DOHH2 (cell line): ENCODE measurements at regions not wholly inside any gene's neighbourhood (a gene's known extent, or its start where the extent isn't known, plus 50 kb on each side); places are given as distances from the start of the nearest gene placed in this dataset.

ENCODE experiments used
- H3F3A ChIP-seq: fragments of 200-600 bp; sonication (generic), shearing (Covaris generic); 2 replicates; pipeline ENCODE4 v1.6.0; 2016; ENCODE audit warnings: antibody characterized with exemption, mild to moderate bottlenecking; ENCODE audit not compliant: control insufficient read depth, insufficient read depth
- H3K27ac ChIP-seq: fragments of 200-600 bp; sonication (generic); 2 replicates; pipeline ENCODE4 v1.5.1; 2014; ENCODE audit warnings: low read depth, mild to moderate bottlenecking, low read length, moderate library complexity
- H3K27me3 ChIP-seq: fragments of 200-600 bp; sonication (generic); 2 replicates; pipeline ENCODE4 v1.6.1; 2014; ENCODE audit warnings: mild to moderate bottlenecking, low read length, mixed read lengths; ENCODE audit not compliant: control insufficient read depth
- H3K36me3 ChIP-seq: fragments of 200-600 bp; sonication (generic); 2 replicates; pipeline ENCODE4 v1.6.1; 2014; ENCODE audit warnings: mild to moderate bottlenecking, low read length, moderate library complexity, mixed read lengths; ENCODE audit not compliant: control insufficient read depth
- H3K4me1 ChIP-seq: fragments of 200-600 bp; sonication (generic); 2 replicates; pipeline ENCODE4 v1.6.1; 2014; ENCODE audit warnings: mild to moderate bottlenecking, low read length, mixed read lengths; ENCODE audit not compliant: control insufficient read depth
- H3K4me2 ChIP-seq: fragments of 200-600 bp; sonication (generic); 2 replicates; pipeline ENCODE4 v1.6.0; 2014; ENCODE audit warnings: mild to moderate bottlenecking, low read length, moderate library complexity
- H3K4me3 ChIP-seq: fragments of 200-600 bp; sonication (generic); 2 replicates; pipeline ENCODE4 v1.5.1; 2014; ENCODE audit warnings: mild to moderate bottlenecking, low read length, mixed read lengths
- H3K79me2 ChIP-seq: fragments of 200-600 bp; sonication (generic); 2 replicates; pipeline ENCODE4 v1.6.1; 2014; ENCODE audit warnings: mild to moderate bottlenecking, low read length, mixed read lengths; ENCODE audit not compliant: control insufficient read depth
- H3K9me2 ChIP-seq: fragments of 200-600 bp; sonication (generic); replicated peaks from 2 replicates; pipeline ENCODE4 v1.6.1; 2014; ENCODE audit warnings: mild to moderate bottlenecking, low read length, mixed read lengths; ENCODE audit not compliant: control insufficient read depth
- H3K9me3 ChIP-seq: fragments of 200-600 bp; sonication (generic); 2 replicates; pipeline ENCODE4 v1.6.1; 2014; ENCODE audit warnings: antibody characterized with exemption, low read length, mixed read lengths; ENCODE audit not compliant: control insufficient read depth, insufficient read depth
- H4K20me1 ChIP-seq: fragments of 200-600 bp; sonication (generic); 2 replicates; pipeline ENCODE4 v1.6.0; 2014; ENCODE audit warnings: low read depth, mild to moderate bottlenecking, antibody characterized with exemption, low read length, moderate library complexity; ENCODE audit not compliant: control insufficient read depth, insufficient read depth
- CTCF ChIP-seq: fragments of 200-600 bp; sonication (generic); IDR thresholded peaks from one replicate; pipeline ENCODE4 v1.5.1; 2014; ENCODE audit warnings: antibody characterized with exemption, mild to moderate bottlenecking, low read depth, low read length; ENCODE audit not compliant: poor library complexity, severe bottlenecking
- EZH2phosphoT487 ChIP-seq: fragments of 200-600 bp; sonication (generic); IDR thresholded peaks from 2 replicates; pipeline ENCODE4 v1.6.1; 2017; ENCODE audit warnings: borderline replicate concordance, mild to moderate bottlenecking, antibody characterized with exemption, low read length, moderate library complexity, mixed read lengths

DNA sequence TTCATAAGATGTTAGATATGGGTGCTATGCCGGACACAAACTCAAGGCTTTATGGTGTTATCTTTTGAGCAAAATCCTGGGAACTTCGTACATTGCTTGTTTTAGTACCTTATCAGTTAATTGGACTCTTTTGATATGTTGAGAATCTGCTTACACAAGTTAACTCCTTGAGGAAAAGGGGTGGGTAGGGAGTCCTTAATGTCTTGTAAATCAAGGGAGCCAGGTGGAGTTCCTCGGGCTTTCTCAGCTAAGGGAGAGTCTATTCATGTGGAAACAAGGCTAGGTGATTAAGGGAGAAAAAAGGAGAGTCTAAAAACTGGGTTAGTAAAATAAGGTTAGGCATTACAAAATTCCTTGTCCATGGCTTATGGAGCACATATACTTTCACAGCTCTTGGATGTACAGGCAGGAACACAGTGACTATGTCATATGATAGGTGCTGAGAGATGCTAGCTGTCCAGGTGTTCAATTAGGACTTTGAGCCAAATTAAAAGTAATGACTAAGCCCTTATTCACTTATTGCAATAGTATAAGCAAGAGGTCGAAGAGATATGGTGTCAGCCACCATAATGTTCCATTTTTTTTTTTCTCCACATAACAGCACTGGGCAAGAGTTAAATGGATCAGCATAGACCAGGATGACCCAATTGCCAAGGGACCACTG, 59.5 kb upstream of the DYNAP start:
- Histone ChIP-seq H3K27ac (no peak overlapping the region), H3K4me2 (no peak overlapping the region)

DNA sequence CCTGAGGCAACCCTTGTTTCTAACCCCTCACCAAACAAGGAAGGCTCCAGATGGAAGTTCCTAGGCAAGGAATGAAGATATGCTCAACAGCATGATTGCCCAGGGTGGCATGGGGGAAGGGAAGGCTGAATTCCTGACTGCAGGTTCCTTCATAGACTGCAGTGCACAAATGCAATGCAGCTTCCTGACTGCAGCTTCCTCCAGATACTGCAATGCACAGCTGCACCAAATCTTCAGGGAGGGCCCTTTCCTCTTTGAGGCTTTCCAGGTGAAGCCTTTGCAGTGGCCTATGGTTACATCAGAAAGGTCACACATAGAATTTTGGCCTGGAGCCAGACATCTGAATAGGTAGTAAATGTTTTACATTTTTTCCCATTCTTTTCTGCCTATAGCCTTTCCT, 58.8 kb upstream of the DYNAP start:
- H3K27ac ChIP-seq, result no peak overlapping the region
- no peaks in the 10 kb centered on the region for H3F3A ChIP-seq
- H3K36me3 ChIP-seq, result no peaks in the 10 kb centered on the region
- H3K4me2 ChIP-seq, result no peak overlapping the region
- no peaks in the 10 kb centered on the region for H3K27me3 ChIP-seq
- TF ChIP-seq EZH2phosphoT487 (no peak), CTCF (no peak)
- no peaks in the 10 kb centered on the region for H4K20me1 ChIP-seq
- peaks cover 17% of the 10 kb centered on the region; the same call in 1 of the 2 replicates for H3K9me3 ChIP-seq
- H3K4me3 ChIP-seq, result no peak overlapping the region
- no peaks in the 10 kb centered on the region for H3K79me2 ChIP-seq
- no peaks in the 10 kb centered on the region for H3K4me1 ChIP-seq
- no peaks in the 10 kb centered on the region for H3K9me2 ChIP-seq

More for the DNA sequence above, 59.5 kb upstream of the DYNAP start:
- TF ChIP-seq CTCF (no peak), EZH2phosphoT487 (no peak)
- Histone ChIP-seq H3K36me3 (no peaks in the 10 kb centered on the region), H3K4me3 (no peak overlapping the region), H3K9me3 (peaks cover 17% of the 10 kb centered on the region; the same call in 1 of the 2 replicates), H3K4me1 (no peaks in the 10 kb centered on the region), H3K9me2 (no peaks in the 10 kb centered on the region), H4K20me1 (no peaks in the 10 kb centered on the region), H3K79me2 (no peaks in the 10 kb centered on the region), H3F3A (no peaks in the 10 kb centered on the region), H3K27me3 (no peaks in the 10 kb centered on the region)

GRCh38 chr18:54532962-54533361, 58.1 kb upstream of the DYNAP start:
- no peaks in the 10 kb centered on the region for H3K79me2 ChIP-seq
- H3K4me2 ChIP-seq, result no peak overlapping the region
- H3K9me2 ChIP-seq, result no peaks in the 10 kb centered on the region
- H3K27ac ChIP-seq, result no peak overlapping the region
- no peaks in the 10 kb centered on the region for H4K20me1 ChIP-seq
- H3K36me3 ChIP-seq, result no peaks in the 10 kb centered on the region
- TF ChIP-seq CTCF, result no peak
- no peak for TF ChIP-seq EZH2phosphoT487
- H3K4me3 ChIP-seq, result no peak overlapping the region
- peaks cover 21% of the 10 kb centered on the region; the same call in 1 of the 2 replicates for H3K9me3 ChIP-seq
- no peaks in the 10 kb centered on the region for H3K4me1 ChIP-seq
- no peaks in the 10 kb centered on the region for H3F3A ChIP-seq
- H3K27me3 ChIP-seq, result no peaks in the 10 kb centered on the region
